Stomach (tissue), 8 donors: ENCODE measurements at regions not wholly inside any gene's neighbourhood (a gene's known extent, or its start where the extent isn't known, plus 50 kb on each side); places are given as distances from the start of the nearest gene placed in this dataset.

Source experiments
- DNase-seq, 2 donors: peaks; one replicate each; pipeline versions ENCODE4 v3.0.0 to v3.0.0-alpha.2; 2013 to 2019
- H3K27ac ChIP-seq, 5 donors: fragments of 200-600 bp in 4 of 5; sonication (generic) in 4 of 5; one replicate each; pipeline ENCODE4 v1.5.1; 2013 to 2019; ENCODE audit warnings: mild to moderate bottlenecking in 1 of 5, moderate library complexity in 1 of 5
- H3K27me3 ChIP-seq, 3 donors: fragments of 200-600 bp; sonication (generic); one replicate each; pipeline ENCODE4 v1.5.1; 2017 to 2019; ENCODE audit warnings: mixed run types in 1 of 3
- H3K36me3 ChIP-seq, 4 donors: fragments of 200-600 bp; sonication (generic); 1 replicate in 3 of 4; 2 replicates in 1 of 4; pipeline ENCODE4 v1.5.1; 2016 to 2019
- H3K4me1 ChIP-seq, 4 donors: fragments of 200-600 bp; sonication (generic); one replicate each; pipeline ENCODE4 v1.5.1; 2016 to 2019
- H3K4me3 ChIP-seq, 4 donors: fragments of 200-600 bp; sonication (generic) in 3 of 4; one replicate each; pipeline ENCODE4 v1.5.1; 2016 to 2019; ENCODE audit warnings: mild to moderate bottlenecking in 1 of 4
- H3K9me3 ChIP-seq, 4 donors: fragments of 200-600 bp; sonication (generic); one replicate each; pipeline ENCODE4 v1.5.1; 2016 to 2019
- CTCF ChIP-seq, 7 experiments: fragments of 450-650 bp in 4 of 7; fragments of 200-600 bp in 3 of 7; sonication (generic) in 3 of 7; IDR thresholded peaks; one replicate each; pipeline ENCODE4 v1.5.1; 2016 to 2019; ENCODE audit warnings: antibody characterized with exemption in 7 of 7, control low read depth in 2 of 7, mild to moderate bottlenecking in 1 of 7
- EP300 ChIP-seq: sonication (generic); formaldehyde crosslinking; IDR thresholded peaks from one replicate; pipeline ENCODE4 v1.6.1; 2017; ENCODE audit warnings: antibody characterized with exemption
- POLR2A ChIP-seq, 4 donors: fragments of 450-650 bp; IDR thresholded peaks; one replicate each; pipeline ENCODE4 v1.6.1; 2016; ENCODE audit warnings: antibody characterized with exemption in 4 of 4, control low read depth in 2 of 4, mild to moderate bottlenecking in 1 of 4, moderate library complexity in 1 of 4
- POLR2AphosphoS5 ChIP-seq, 3 donors: sonication (generic); formaldehyde crosslinking; IDR thresholded peaks; one replicate each; pipeline ENCODE4 v1.6.1; 2016; ENCODE audit warnings: antibody characterized with exemption in 3 of 3
- WGBS, 5 donors: extraction: QIAGEN DNeasy Blood & Tissue Kit in 3 of 5; methylation state at CpG; one replicate each; pipeline versions ENCODE4 v1.1.5 to v1.1.7; 2013 to 2018; 5-methylcytosine and 5-hydroxymethylcytosine counted together
- intact Hi-C: fragments of 100-400 bp; cut with DNase I; formaldehyde crosslinking; loops from one replicate; pipeline ENCODE4 v1.15.1; 2023; ENCODE audit warnings: low total_unique reads
- donor health status: healthy with polysubstance abuse.
- donor health status: Bipolar disorder and iron deficiency.
- donor health status: healthy.

- intact Hi-C loops = no loop called here
- TF ChIP-seq POLR2AphosphoS5 (IDR thresholded peaks at IDR 0.05) = no peak
- TF ChIP-seq EP300 = no peak
- no peak for TF ChIP-seq CTCF (IDR thresholded peaks at IDR 0.05)
- TF ChIP-seq POLR2A (IDR thresholded peaks at IDR 0.05) = no peak
- no peaks in the 10 kb centered on the region for H3K27me3 ChIP-seq
- no peak overlapping the region for H3K4me3 ChIP-seq
- WGBS, 5 donors = 89 to 93% (median 92%) methylated on average over 5 of the region's 5 CpGs
- DNase-seq = no peak
- no peak overlapping the region for H3K27ac ChIP-seq
- H3K36me3 ChIP-seq = no peaks in the 10 kb centered on the region
- H3K9me3 ChIP-seq = no peaks in the 10 kb centered on the region
- peaks cover 0 to 8% (median 0%) of the 10 kb centered on the region in 4 donors for H3K4me1 ChIP-seq
Observed at GRCh38 chr3:159926573-159926972, 62.1 kb upstream of the IL12A start.

- no peaks in the 10 kb centered on the region for H3K36me3 ChIP-seq
- peaks cover 0 to 4% (median 0%) of the 10 kb centered on the region in 4 donors for H3K9me3 ChIP-seq
- WGBS, 5 donors = 69 to 82% (median 73%) methylated on average over 2 of the region's 2 CpGs; no CpG with 5 or more reads in 1 of the 5 donors
- no peak for DNase-seq
- H3K27me3 ChIP-seq = no peaks in the 10 kb centered on the region
- peak overlapping the region in 3 of 5 donors; percentile 2 to 50 (median 3) for H3K27ac ChIP-seq
- intact Hi-C loops = no loop called here
- H3K4me3 ChIP-seq = no peak overlapping the region
- no peak for TF ChIP-seq POLR2A (IDR thresholded peaks at IDR 0.05)
- H3K4me1 ChIP-seq = peaks cover 0 to 8% (median 0%) of the 10 kb centered on the region in 4 donors
Observed at GRCh38 chr3:159928071-159928491, 60.6 kb upstream of the IL12A start.

- peaks cover 0 to 8% (median 0%) of the 10 kb centered on the region in 4 donors for H3K4me1 ChIP-seq
- DNase-seq = no peak
- intact Hi-C loops = no loop called here
- H3K27me3 ChIP-seq = no peaks in the 10 kb centered on the region
- WGBS, 5 donors = 67 to 95% (median 90%) methylated on average over 6 of the region's 6 CpGs
- TF ChIP-seq POLR2AphosphoS5 (IDR thresholded peaks at IDR 0.05) (peak in 1 of 3 donors; percentile 36), POLR2A (IDR thresholded peaks at IDR 0.05) (no peak), CTCF (IDR thresholded peaks at IDR 0.05) (no peak)
- no peak overlapping the region for H3K4me3 ChIP-seq
- no peaks in the 10 kb centered on the region for H3K36me3 ChIP-seq
- H3K27ac ChIP-seq = peak overlapping the region in 3 of 5 donors; percentile 2 to 50 (median 45)
- peaks cover under 1 to 10% (median 4%) of the 10 kb centered on the region in 4 donors for H3K9me3 ChIP-seq
Observed at GRCh38 chr3:159928666-159929065, 60.0 kb upstream of the IL12A start.

GRCh38 chr3:159929171-159930141 is 59.2 kb upstream of the IL12A start:
- no peaks in the 10 kb centered on the region for H3K36me3 ChIP-seq
- 78 to 88% (median 81%) methylated on average over 9 to 11 of the region's 11 CpGs for WGBS, 5 donors
- intact Hi-C loops = no loop called here
- TF ChIP-seq POLR2AphosphoS5 (IDR thresholded peaks at IDR 0.05) (no peak), CTCF (IDR thresholded peaks at IDR 0.05) (peak in 1 of 7 experiments; percentile 15), POLR2A (IDR thresholded peaks at IDR 0.05) (no peak), EP300 (no peak)
- peaks cover 8 to 18% (median 12%) of the 10 kb centered on the region in 4 donors for H3K9me3 ChIP-seq
- no peaks in the 10 kb centered on the region for H3K27me3 ChIP-seq
- peak overlapping the region in 4 of 5 donors; percentile 35 to 50 (median 45) for H3K27ac ChIP-seq
- DNase-seq = peak in 1 of 2 donors; percentile 70
- peaks cover 0 to 8% (median 0%) of the 10 kb centered on the region in 4 donors for H3K4me1 ChIP-seq
- no peak overlapping the region for H3K4me3 ChIP-seq
